Uterus (tissue), 3 donors: ENCODE measurements at regions not wholly inside any gene's neighbourhood (a gene's known extent, or its start where the extent isn't known, plus 50 kb on each side); places are given as distances from the start of the nearest gene placed in this dataset.

Experiments used
- DNase-seq, 2 donors: peaks; one replicate each; pipeline ENCODE4 v3.0.0-alpha.2; 2019 to 2020
- H3K27ac ChIP-seq, 2 donors: fragments of 200-600 bp; sonication (generic); 1 replicate in 1 of 2; 2 replicates in 1 of 2; pipeline ENCODE4 v1.5.1; 2016 to 2018
- H3K27me3 ChIP-seq, 2 donors: fragments of 200-600 bp; sonication (generic); one replicate each; pipeline ENCODE4 v1.5.1; 2018 to 2019; ENCODE audit warnings: control low read depth in 1 of 2
- H3K36me3 ChIP-seq, 2 donors: fragments of 200-600 bp; sonication (generic); one replicate each; pipeline ENCODE4 v1.5.1; 2019; ENCODE audit warnings: control low read depth in 1 of 2
- H3K4me1 ChIP-seq, 2 donors: fragments of 200-600 bp; sonication (generic); one replicate each; pipeline ENCODE4 v1.5.1; 2018 to 2019; ENCODE audit warnings: control low read depth in 1 of 2
- H3K4me3 ChIP-seq, 2 donors: fragments of 200-600 bp; sonication (generic); 1 replicate in 1 of 2; 2 replicates in 1 of 2; pipeline ENCODE4 v1.5.1; 2018 to 2019; ENCODE audit warnings: mild to moderate bottlenecking in 1 of 2
- H3K9me3 ChIP-seq, 2 donors: fragments of 200-600 bp; sonication (generic); one replicate each; pipeline ENCODE4 v1.5.1; 2019; ENCODE audit warnings: control low read depth in 1 of 2
- CTCF ChIP-seq, 4 experiments: fragments of 200-600 bp in 2 of 4; fragments of 450-650 bp in 2 of 4; sonication (generic) in 2 of 4; IDR thresholded peaks; one replicate each; pipeline ENCODE4 v1.5.1; 2016 to 2019; ENCODE audit warnings: antibody characterized with exemption in 4 of 4, mild to moderate bottlenecking in 2 of 4, moderate library complexity in 1 of 4
- POLR2A ChIP-seq, 2 donors: fragments of 450-650 bp; IDR thresholded peaks; one replicate each; pipeline ENCODE4 v1.6.1; 2016; ENCODE audit warnings: antibody characterized with exemption in 2 of 2, mild to moderate bottlenecking in 1 of 2, moderate library complexity in 1 of 2
- intact Hi-C: fragments of 100-400 bp; cut with DNase I; formaldehyde crosslinking; loops from one replicate; pipeline ENCODE4 v1.15.1; 2023; ENCODE audit warnings: low total_unique reads
- donor health status: DM: yes; HTN: yes; CAD: no.

- no peak overlapping the region for H3K4me3 ChIP-seq
- no peaks in the 10 kb centered on the region for H3K27me3 ChIP-seq
- no peaks in the 10 kb centered on the region for H3K36me3 ChIP-seq
- TF ChIP-seq POLR2A (IDR thresholded peaks at IDR 0.05) (no peak), CTCF (IDR thresholded peaks at IDR 0.05) (no peak)
- no peak overlapping the region for H3K27ac ChIP-seq
- H3K9me3 ChIP-seq = no peaks in the 10 kb centered on the region
- no peaks in the 10 kb centered on the region for H3K4me1 ChIP-seq
- intact Hi-C loops = no loop called here
- no peak for DNase-seq
These were observed 134.1 kb downstream of the URI1 start for GRCh38 chr19:30076101-30076551.

GRCh38 chr19:30076751-30077670, 135.0 kb downstream of the URI1 start:
- H3K27me3 ChIP-seq = no peaks in the 10 kb centered on the region
- H3K4me1 ChIP-seq = no peaks in the 10 kb centered on the region
- no peak for DNase-seq
- TF ChIP-seq CTCF (IDR thresholded peaks at IDR 0.05) (no peak), POLR2A (IDR thresholded peaks at IDR 0.05) (no peak)
- no peaks in the 10 kb centered on the region for H3K36me3 ChIP-seq
- intact Hi-C loops = no loop called here
- H3K4me3 ChIP-seq = no peak overlapping the region
- no peak overlapping the region for H3K27ac ChIP-seq
- no peaks in the 10 kb centered on the region for H3K9me3 ChIP-seq

GRCh38 chr19:30077851-30078355, 135.9 kb downstream of the URI1 start:
- no peaks in the 10 kb centered on the region for H3K4me1 ChIP-seq
- no peaks in the 10 kb centered on the region for H3K36me3 ChIP-seq
- no peaks in the 10 kb centered on the region for H3K9me3 ChIP-seq
- H3K27me3 ChIP-seq = no peaks in the 10 kb centered on the region
- no peak for DNase-seq
- H3K4me3 ChIP-seq = no peak overlapping the region
- no peak for TF ChIP-seq POLR2A (IDR thresholded peaks at IDR 0.05)
- intact Hi-C loops = no loop called here
- no peak overlapping the region for H3K27ac ChIP-seq

- TF ChIP-seq POLR2A (IDR thresholded peaks at IDR 0.05) = no peak
- TF ChIP-seq CTCF (IDR thresholded peaks at IDR 0.05) = no peak
- no peaks in the 10 kb centered on the region for H3K4me1 ChIP-seq
- H3K9me3 ChIP-seq = no peaks in the 10 kb centered on the region
- no peak for DNase-seq
- no peak overlapping the region for H3K27ac ChIP-seq
- no peaks in the 10 kb centered on the region for H3K36me3 ChIP-seq
- intact Hi-C loops = no loop called here
- H3K4me3 ChIP-seq = no peak overlapping the region
- H3K27me3 ChIP-seq = no peaks in the 10 kb centered on the region
These were observed 136.4 kb downstream of the URI1 start for GRCh38 chr19:30078381-30078910.

- no peaks in the 10 kb centered on the region for H3K27me3 ChIP-seq
- no peaks in the 10 kb centered on the region for H3K9me3 ChIP-seq
- H3K36me3 ChIP-seq = no peaks in the 10 kb centered on the region
- intact Hi-C loops = no loop called here
- DNase-seq = no peak
- H3K4me3 ChIP-seq = no peak overlapping the region
- no peak overlapping the region for H3K27ac ChIP-seq
- TF ChIP-seq POLR2A (IDR thresholded peaks at IDR 0.05) (no peak), CTCF (IDR thresholded peaks at IDR 0.05) (no peak)
- H3K4me1 ChIP-seq = no peaks in the 10 kb centered on the region
These were observed 137.2 kb downstream of the URI1 start for GRCh38 chr19:30079200-30079599.
